Activated CD4-positive, alpha-beta memory T cell treated with anti-CD3 and anti-CD28 coated beads for 36 hours (primary cell): ENCODE measurements at regions not wholly inside any gene's neighbourhood (a gene's known extent, or its start where the extent isn't known, plus 50 kb on each side); places are given as distances from the start of the nearest gene placed in this dataset.

Source experiments
- CTCF ChIA-PET: fragments of 350-600 bp; sonication (Branson Sonifier 250); formaldehyde crosslinking; loops from one replicate; lab custom pipeline; 2021; ENCODE audit warnings: antibody characterized with exemption, inconsistent platforms; lab: Charles Lee
- POLR2A ChIA-PET: fragments of 350-600 bp; sonication (Branson Sonifier 250); formaldehyde crosslinking; loops from one replicate; lab custom pipeline; 2021; ENCODE audit warnings: antibody characterized with exemption; lab: Charles Lee
- DNase-seq: peaks from one replicate; pipeline ENCODE4 v3.0.0-alpha.2; 2020
- H3K27ac Mint-ChIP-seq: one replicate; pipeline ENCODE4 v1.8.0; 2021; ENCODE audit warnings: mixed read lengths
- H3K27me3 Mint-ChIP-seq: one replicate; pipeline ENCODE4 v1.8.0; 2021; ENCODE audit warnings: mixed read lengths
- H3K36me3 Mint-ChIP-seq: one replicate; pipeline ENCODE4 v1.8.0; 2021; ENCODE audit warnings: mixed read lengths
- H3K4me1 Mint-ChIP-seq: one replicate; pipeline ENCODE4 v1.8.0; 2021; ENCODE audit warnings: low read depth, mixed read lengths
- H3K4me3 Mint-ChIP-seq: one replicate; pipeline ENCODE4 v1.8.0; 2021; ENCODE audit warnings: mild to moderate bottlenecking, mixed read lengths
- H3K9me3 Mint-ChIP-seq: one replicate; pipeline ENCODE4 v1.8.0; 2021; ENCODE audit warnings: mixed read lengths
- intact Hi-C: fragments of 100-400 bp; cut with micrococcal nuclease; formaldehyde crosslinking; loops from one replicate; pipeline ENCODE4 v1.15.1; 2023

DNA sequence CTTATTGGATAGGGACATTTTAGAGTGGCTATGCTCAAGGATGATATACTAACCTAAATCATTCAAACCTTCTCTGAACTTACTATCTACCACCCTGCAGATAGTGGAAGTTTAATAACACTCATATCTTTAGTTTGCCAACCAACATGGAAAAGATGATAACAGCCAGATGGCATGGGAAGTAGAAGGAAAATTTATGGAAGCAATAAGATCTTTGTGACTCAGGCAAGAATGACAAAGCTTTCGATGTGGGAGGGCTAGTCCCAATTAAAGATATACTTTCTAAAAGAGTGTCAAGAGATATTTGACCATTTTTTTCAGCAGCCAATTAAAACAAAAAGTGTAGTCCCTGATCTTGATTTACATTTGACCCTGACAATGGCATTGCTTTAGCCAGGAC is 631.7 kb downstream of the RPS29 start:
- Mint-ChIP-seq H3K36me3 (no peaks in the 10 kb centered on the region), H3K4me3 (no peak overlapping the region), H3K9me3 (peaks cover 4% of the 10 kb centered on the region), H3K27me3 (no peaks in the 10 kb centered on the region), H3K4me1 (no peaks in the 10 kb centered on the region), H3K27ac (no peak overlapping the region)
- CTCF ChIA-PET = no interaction called here
- POLR2A ChIA-PET = no interaction called here
- no peak for DNase-seq
- intact Hi-C loops = no loop called here

DNA sequence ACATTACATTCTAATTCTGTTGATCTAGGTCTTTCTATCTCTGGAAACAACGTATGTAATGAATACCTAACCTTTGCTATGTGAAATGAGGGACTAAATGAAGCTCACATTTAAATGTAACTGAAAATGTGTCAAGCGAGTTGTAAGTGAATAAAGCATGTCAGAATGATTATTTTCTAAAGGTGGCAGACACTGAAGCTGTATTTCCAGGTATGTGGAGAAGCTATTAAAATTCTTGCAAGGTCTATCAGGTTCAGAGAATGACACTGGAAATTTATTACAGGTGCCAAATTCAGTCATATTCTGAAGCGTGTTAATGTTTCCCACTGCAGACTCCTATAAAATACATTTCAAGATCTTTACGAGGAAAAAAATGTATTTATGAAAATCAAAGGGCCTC is 641.4 kb downstream of the RPS29 start:
- no peak overlapping the region for H3K4me3 Mint-ChIP-seq

DNA sequence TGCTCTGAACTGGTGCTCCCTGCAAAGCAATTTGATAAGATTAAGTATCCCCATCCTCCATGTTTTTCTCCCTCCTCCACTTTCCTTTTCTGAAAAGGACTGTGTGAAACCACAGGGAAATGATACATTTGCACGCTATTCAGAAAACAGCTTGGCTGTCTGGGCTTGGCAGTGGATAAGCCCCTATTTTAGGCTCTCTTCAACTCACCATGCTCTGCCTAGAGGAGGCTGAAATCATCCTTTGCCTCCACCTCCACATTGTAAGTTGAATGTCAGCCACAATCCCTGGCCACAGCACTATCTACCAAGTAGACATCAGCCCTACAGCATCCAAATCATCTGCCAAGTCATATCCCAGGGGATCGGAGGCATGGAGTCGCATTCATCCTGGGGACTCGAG is 642.3 kb downstream of the RPS29 start:
- no peak overlapping the region for H3K27ac Mint-ChIP-seq
- H3K9me3 Mint-ChIP-seq = no peaks in the 10 kb centered on the region
- no peak overlapping the region for H3K4me3 Mint-ChIP-seq
- ChIA-PET CTCF (no interaction called here), POLR2A (no interaction called here)
- DNase-seq = no peak
- no peaks in the 10 kb centered on the region for H3K4me1 Mint-ChIP-seq
- no peaks in the 10 kb centered on the region for H3K27me3 Mint-ChIP-seq
- intact Hi-C loops = no loop called here
- no peaks in the 10 kb centered on the region for H3K36me3 Mint-ChIP-seq

More for the DNA sequence above, 641.4 kb downstream of the RPS29 start:
- intact Hi-C loops = no loop called here
- no peaks in the 10 kb centered on the region for H3K9me3 Mint-ChIP-seq
- DNase-seq = no peak
- no peaks in the 10 kb centered on the region for H3K27me3 Mint-ChIP-seq
- no peaks in the 10 kb centered on the region for H3K36me3 Mint-ChIP-seq
- H3K27ac Mint-ChIP-seq = no peak overlapping the region
- CTCF ChIA-PET = interaction anchor here (0.8 kb wide), 1 partner anchor 1421 kb away, joined by 4 read pairs; no protein-coding TSS in a partner anchor
- POLR2A ChIA-PET = no interaction called here
- no peaks in the 10 kb centered on the region for H3K4me1 Mint-ChIP-seq

DNA sequence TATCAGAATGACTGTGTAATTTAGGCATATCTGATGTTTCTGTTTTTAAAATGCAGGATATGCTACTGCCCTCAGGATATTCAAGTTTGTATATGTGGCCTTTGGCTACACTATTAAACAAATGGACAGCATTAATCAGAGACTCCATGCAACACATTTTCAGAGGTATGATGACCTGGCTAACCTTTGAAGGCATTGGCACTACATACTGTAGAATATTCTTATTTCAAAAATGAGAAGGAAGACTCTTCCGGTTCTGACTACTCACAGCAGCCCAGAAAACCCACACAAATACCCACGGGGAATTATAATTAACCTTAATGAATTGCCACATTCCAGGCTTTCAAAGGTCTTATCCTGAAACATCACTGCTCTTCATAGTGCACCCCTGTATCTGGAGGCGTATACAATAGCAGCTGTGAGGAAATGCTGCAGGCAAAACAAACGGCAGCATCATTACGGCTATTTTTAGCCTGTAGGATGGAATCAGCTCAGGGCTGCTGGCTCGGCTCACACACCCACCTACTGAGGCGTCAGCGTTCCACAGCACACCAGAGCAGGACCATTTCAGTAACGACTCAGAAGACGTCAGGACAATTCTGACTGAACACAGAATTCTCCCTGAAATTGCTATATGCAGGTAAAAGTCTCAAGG is 648.5 kb downstream of the RPS29 start:
- Mint-ChIP-seq H3K27me3 (no peaks in the 10 kb centered on the region), H3K4me3 (no peak overlapping the region), H3K27ac (no peak overlapping the region), H3K4me1 (no peaks in the 10 kb centered on the region), H3K9me3 (no peaks in the 10 kb centered on the region), H3K36me3 (no peaks in the 10 kb centered on the region)
- intact Hi-C loops = no loop called here
- no peak for DNase-seq
- POLR2A ChIA-PET = no interaction called here
- CTCF ChIA-PET = no interaction called here

DNA sequence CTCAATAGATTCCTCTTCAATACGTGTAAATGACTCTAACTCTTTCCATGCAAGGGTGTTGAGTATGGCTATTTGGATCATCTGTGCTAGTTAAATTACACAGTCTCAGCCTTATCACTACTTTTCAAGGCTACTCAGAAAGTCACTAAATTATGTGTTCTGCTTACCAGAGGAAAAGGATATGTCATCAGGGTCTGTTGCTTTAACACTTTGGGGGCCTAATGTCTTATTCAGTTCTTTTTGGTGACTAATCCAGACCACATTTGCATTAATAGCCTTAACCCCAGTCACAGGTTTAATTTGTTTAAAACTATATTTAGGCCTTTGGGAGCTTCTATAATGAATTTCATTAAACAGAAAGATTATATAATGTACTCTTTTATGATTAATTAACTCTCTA is 649.3 kb downstream of the RPS29 start:
- POLR2A ChIA-PET = no interaction called here
- no peak for DNase-seq
- Mint-ChIP-seq H3K4me3 (no peak overlapping the region), H3K4me1 (no peaks in the 10 kb centered on the region), H3K27ac (no peak overlapping the region), H3K36me3 (no peaks in the 10 kb centered on the region), H3K9me3 (no peaks in the 10 kb centered on the region), H3K27me3 (no peaks in the 10 kb centered on the region)
- intact Hi-C loops = no loop called here
- CTCF ChIA-PET = no interaction called here

DNA sequence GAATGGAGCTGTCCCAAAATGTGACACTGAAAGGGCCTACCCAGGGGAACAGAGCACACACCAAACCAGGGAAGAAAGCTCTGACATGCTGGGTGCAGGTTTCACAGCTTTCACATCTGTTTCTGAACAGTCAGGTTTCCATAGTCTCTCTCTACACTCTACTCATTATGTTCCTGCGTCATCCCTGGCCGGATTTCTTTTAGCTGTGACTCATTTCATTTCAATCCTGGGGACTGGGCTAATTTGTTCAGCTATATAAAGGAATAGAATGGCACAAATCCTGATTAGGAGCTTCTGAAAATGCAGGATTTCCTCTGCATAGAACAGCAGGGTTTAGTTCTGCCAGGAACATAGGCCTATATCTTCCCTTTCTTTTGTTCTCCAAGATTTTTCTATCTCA is 649.8 kb downstream of the RPS29 start:
- Mint-ChIP-seq H3K27ac (no peak overlapping the region), H3K4me1 (no peaks in the 10 kb centered on the region), H3K36me3 (no peaks in the 10 kb centered on the region), H3K4me3 (no peak overlapping the region), H3K27me3 (no peaks in the 10 kb centered on the region), H3K9me3 (no peaks in the 10 kb centered on the region)
- ChIA-PET POLR2A (no interaction called here), CTCF (no interaction called here)
- intact Hi-C loops = no loop called here
- no peak for DNase-seq

DNA sequence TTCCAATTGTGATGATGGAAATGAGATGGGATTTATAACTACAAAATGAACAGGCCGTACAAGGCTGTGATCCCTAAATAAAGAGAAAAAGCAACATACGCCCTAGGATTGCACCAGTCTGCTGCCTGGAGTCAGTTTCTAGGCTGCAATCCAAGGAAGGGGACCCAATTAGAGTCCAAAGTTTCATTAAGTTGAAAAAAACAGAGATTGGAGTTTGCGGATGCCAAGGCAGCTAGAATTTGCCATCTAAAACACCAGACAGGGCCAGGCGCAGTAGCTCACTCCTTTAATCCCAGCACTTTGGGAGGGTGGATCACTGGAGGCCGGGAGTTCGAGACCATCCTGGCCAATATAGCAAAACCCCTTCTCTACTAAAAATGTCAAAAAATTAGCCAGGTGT is 661.0 kb downstream of the RPS29 start:
- Mint-ChIP-seq H3K4me3 (no peak overlapping the region), H3K36me3 (no peaks in the 10 kb centered on the region), H3K27ac (no peak overlapping the region), H3K9me3 (no peaks in the 10 kb centered on the region), H3K4me1 (no peaks in the 10 kb centered on the region), H3K27me3 (no peaks in the 10 kb centered on the region)
- ChIA-PET CTCF (no interaction called here), POLR2A (no interaction called here)
- DNase-seq = no peak
- intact Hi-C loops = no loop called here

DNA sequence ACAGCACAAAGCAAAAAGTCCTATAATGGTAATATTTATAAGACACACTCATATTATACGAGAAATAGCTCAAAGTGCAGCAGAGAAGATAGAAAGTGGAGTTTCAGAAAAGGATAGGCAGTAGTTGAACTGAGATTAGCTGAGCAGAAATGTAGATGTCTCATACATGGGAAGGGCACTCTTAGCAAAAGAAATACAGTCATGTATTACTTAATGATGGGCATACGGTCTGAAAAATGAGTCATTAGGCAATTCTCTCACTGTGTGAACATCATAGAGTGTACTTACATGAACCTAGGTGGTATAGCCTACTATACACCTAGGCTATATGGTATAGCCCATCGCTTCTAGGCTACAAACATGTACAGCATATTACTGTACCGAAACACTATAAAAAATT is 671.3 kb downstream of the RPS29 start:
- CTCF ChIA-PET = no interaction called here
- POLR2A ChIA-PET = no interaction called here
- H3K9me3 Mint-ChIP-seq = peaks cover 2% of the 10 kb centered on the region
- intact Hi-C loops = no loop called here
- no peaks in the 10 kb centered on the region for H3K27me3 Mint-ChIP-seq
- no peaks in the 10 kb centered on the region for H3K4me1 Mint-ChIP-seq
- H3K4me3 Mint-ChIP-seq = no peak overlapping the region
- H3K27ac Mint-ChIP-seq = no peak overlapping the region
- no peak for DNase-seq
- no peaks in the 10 kb centered on the region for H3K36me3 Mint-ChIP-seq

DNA sequence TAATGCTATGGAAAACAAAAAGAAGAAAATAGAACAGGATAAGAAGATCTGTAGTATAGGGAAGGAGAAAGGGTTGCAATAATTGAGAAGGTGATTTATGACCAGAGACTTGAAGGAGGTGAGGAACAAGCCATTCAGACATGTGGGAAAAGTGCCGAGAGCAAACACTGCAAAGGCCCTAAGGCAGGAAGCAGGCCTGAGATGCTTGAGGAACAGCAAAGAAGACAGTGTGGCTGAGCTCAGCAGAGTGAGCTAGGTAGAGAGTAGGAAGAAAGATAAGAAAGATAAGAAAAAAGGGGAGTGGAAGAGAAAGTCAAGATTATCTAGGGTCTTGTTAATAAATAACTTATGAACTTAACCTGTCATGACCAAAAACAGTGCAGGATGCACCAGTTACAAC is 671.8 kb downstream of the RPS29 start:
- intact Hi-C loops = no loop called here
- Mint-ChIP-seq H3K4me3 (no peak overlapping the region), H3K4me1 (no peaks in the 10 kb centered on the region), H3K36me3 (no peaks in the 10 kb centered on the region), H3K9me3 (peaks cover 2% of the 10 kb centered on the region), H3K27me3 (no peaks in the 10 kb centered on the region), H3K27ac (no peak overlapping the region)
- ChIA-PET POLR2A (no interaction called here), CTCF (no interaction called here)
- no peak for DNase-seq

DNA sequence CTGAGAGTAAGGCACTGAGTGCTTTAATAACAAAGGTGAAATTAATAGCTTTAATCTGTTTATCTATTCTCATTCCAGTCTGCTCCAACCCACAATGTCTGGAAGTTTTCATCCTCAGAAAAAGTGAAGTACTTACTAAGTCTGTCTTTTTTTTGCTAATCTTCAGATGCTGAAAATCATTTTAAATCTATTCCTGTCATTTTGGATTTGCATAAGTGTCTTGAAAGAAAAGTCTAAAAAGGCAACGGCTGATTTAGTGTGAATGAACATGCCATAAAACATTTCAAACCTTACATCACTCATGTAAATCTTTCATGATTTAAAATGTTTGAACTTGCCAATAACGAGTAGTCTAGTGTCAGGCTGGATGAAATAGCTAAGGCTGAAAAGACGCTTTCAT is 685.6 kb downstream of the RPS29 start:
- intact Hi-C loops = no loop called here
- ChIA-PET POLR2A (no interaction called here), CTCF (interaction anchor here (0.6 kb wide), 1 partner anchor 414 kb away, joined by 3 read pairs; no protein-coding TSS in a partner anchor)
- Mint-ChIP-seq H3K4me1 (no peaks in the 10 kb centered on the region), H3K27ac (no peak overlapping the region), H3K27me3 (no peaks in the 10 kb centered on the region), H3K9me3 (no peaks in the 10 kb centered on the region), H3K4me3 (no peak overlapping the region), H3K36me3 (no peaks in the 10 kb centered on the region)
- no peak for DNase-seq

DNA sequence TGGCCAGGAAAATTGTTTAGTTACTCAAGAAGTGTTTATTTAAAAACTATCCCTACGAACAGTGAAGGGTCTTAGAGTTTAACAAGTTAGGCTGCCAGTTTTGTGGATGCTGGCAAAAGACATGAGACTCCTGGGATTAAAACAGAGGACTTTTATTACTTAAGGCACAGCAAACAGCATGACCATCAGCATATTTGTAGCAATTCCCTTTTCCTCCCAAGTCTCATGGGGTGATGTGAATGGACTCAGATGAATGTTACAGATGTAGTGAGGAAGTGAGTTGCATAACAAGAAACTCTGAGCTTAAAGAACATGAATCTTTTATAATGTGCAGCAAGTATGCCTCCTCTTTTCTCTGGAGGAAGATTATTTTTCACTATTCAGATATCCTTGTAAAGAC is 695.8 kb downstream of the RPS29 start:
- CTCF ChIA-PET = no interaction called here
- no peak for DNase-seq
- no peak overlapping the region for H3K27ac Mint-ChIP-seq
- H3K4me1 Mint-ChIP-seq = no peaks in the 10 kb centered on the region
- H3K4me3 Mint-ChIP-seq = no peak overlapping the region
- POLR2A ChIA-PET = no interaction called here
- H3K27me3 Mint-ChIP-seq = no peaks in the 10 kb centered on the region
- H3K36me3 Mint-ChIP-seq = no peaks in the 10 kb centered on the region
- no peaks in the 10 kb centered on the region for H3K9me3 Mint-ChIP-seq
- intact Hi-C loops = no loop called here

DNA sequence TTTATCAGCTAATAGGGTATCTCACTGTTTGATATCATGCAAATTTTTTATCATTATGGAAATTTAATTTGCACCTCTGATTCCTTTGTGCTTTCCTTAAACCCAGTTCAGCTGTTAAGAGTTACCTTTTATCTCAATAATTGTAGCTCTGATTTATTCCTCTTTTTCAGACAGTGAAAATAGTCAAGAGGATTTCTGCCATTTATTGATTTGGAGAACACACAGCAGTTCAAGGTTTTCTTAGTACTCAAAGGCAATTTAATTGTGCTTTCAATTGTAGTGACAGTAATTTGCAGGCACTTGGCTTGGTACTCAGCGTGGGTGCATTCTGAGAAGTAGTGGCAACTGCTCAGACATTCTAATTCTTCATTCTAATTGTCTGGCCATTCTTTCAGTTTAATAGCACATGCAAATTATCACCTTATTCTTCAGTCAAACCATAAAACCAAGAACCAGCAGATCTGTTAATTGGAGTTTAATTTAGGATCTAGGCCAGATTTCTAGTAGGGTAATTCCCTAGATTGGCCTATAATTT is 709.3 kb downstream of the RPS29 start:
- POLR2A ChIA-PET = no interaction called here
- CTCF ChIA-PET = no interaction called here
- Mint-ChIP-seq H3K4me1 (no peaks in the 10 kb centered on the region), H3K4me3 (no peak overlapping the region), H3K9me3 (peaks cover 2% of the 10 kb centered on the region), H3K27ac (no peak overlapping the region), H3K36me3 (no peaks in the 10 kb centered on the region), H3K27me3 (no peaks in the 10 kb centered on the region)
- intact Hi-C loops = no loop called here
- DNase-seq = no peak

DNA sequence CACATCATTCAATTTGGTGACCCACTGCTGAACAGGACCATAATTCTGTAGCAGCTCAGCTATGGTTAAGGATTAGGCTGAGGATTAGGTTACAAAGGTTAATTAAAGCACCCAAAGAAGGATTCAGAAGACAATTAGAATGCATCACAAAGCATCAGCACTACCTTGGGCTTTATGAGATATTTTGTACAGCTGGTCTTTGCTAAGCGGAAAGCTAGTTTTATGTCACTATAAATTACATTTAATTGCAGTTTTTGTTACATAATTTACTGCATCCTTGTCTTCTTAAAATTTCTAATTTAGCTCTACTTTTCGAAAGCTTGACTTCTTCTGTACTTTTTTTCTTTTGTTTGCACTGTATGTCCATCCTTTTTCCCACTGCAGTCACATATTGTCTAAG is 711.5 kb downstream of the RPS29 start:
- DNase-seq = no peak
- no peaks in the 10 kb centered on the region for H3K36me3 Mint-ChIP-seq
- H3K27me3 Mint-ChIP-seq = no peaks in the 10 kb centered on the region
- no peak overlapping the region for H3K27ac Mint-ChIP-seq
- intact Hi-C loops = no loop called here
- POLR2A ChIA-PET = no interaction called here
- H3K9me3 Mint-ChIP-seq = no peaks in the 10 kb centered on the region
- CTCF ChIA-PET = no interaction called here
- no peak overlapping the region for H3K4me3 Mint-ChIP-seq
- H3K4me1 Mint-ChIP-seq = no peaks in the 10 kb centered on the region
